HG03135 (cell line): ENCODE measurements at regions not wholly inside any gene's neighbourhood (a gene's known extent, or its start where the extent isn't known, plus 50 kb on each side); places are given as distances from the start of the nearest gene placed in this dataset.
A peak's percentile ranks its signal among the peaks of the same experiment; 100 is the strongest.

ENCODE experiments used
- ATAC-seq: cut with Tn5 transposase; IDR thresholded peaks from one replicate; pipeline ENCODE4 v1.9.1; 2021; ENCODE audit warnings: mild to moderate bottlenecking, moderate library complexity; ENCODE audit not compliant: unreplicated experiment

GRCh38 chr4:24419181-24420034 lies 164.9 kb downstream of the DHX15 start:
- peak; percentile 71 for ATAC-seq

GRCh38 chr4:24417206-24417605 lies 167.1 kb downstream of the DHX15 start:
- ATAC-seq, result no peak

- no peak for ATAC-seq
Measured at GRCh38 chr4:24416293-24416692, 168.1 kb downstream of the DHX15 start.

GRCh38 chr4:24413311-24413784 lies 171.0 kb downstream of the DHX15 start:
- no peak for ATAC-seq

- ATAC-seq, result no peak
Measured at GRCh38 chr4:24411806-24412205, 172.5 kb downstream of the DHX15 start.

GRCh38 chr4:24411299-24411698 lies 173.1 kb downstream of the DHX15 start:
- ATAC-seq, result no peak

- no peak for ATAC-seq
Measured at GRCh38 chr4:24408640-24409039, 175.7 kb downstream of the DHX15 start.

GRCh38 chr4:24405926-24406325 lies 178.4 kb downstream of the DHX15 start:
- ATAC-seq, result no peak

GRCh38 chr4:24405341-24405740 lies 179.0 kb downstream of the DHX15 start:
- no peak for ATAC-seq

GRCh38 chr4:24404281-24404680 lies 180.1 kb downstream of the DHX15 start:
- no peak for ATAC-seq

- ATAC-seq, result no peak
Measured at GRCh38 chr4:24403265-24403664, 181.1 kb downstream of the DHX15 start.

GRCh38 chr4:24400537-24400936 lies 183.8 kb downstream of the DHX15 start:
- no peak for ATAC-seq

GRCh38 chr4:24396988-24397387 lies 187.4 kb downstream of the DHX15 start:
- no peak for ATAC-seq

- no peak for ATAC-seq
Measured at GRCh38 chr4:24395937-24396336, 188.4 kb downstream of the DHX15 start.

GRCh38 chr4:24394041-24394440 lies 190.3 kb downstream of the DHX15 start:
- no peak for ATAC-seq

GRCh38 chr4:24392613-24393012 lies 191.7 kb downstream of the DHX15 start:
- no peak for ATAC-seq

GRCh38 chr4:24382381-24382780 lies 202.0 kb downstream of the DHX15 start:
- peak; percentile 99 for ATAC-seq

- ATAC-seq, result no peak
Measured at GRCh38 chr4:24380957-24381665, 203.2 kb downstream of the DHX15 start.

GRCh38 chr4:24373704-24374103 lies 210.7 kb downstream of the DHX15 start:
- ATAC-seq, result no peak

GRCh38 chr4:24372881-24373280 lies 211.5 kb downstream of the DHX15 start:
- ATAC-seq, result no peak

- ATAC-seq, result no peak
Measured at GRCh38 chr4:24372341-24372740, 212.0 kb downstream of the DHX15 start.

- no peak for ATAC-seq
Measured at GRCh38 chr4:24370421-24370820, 213.9 kb downstream of the DHX15 start.
